GM18502 (cell line): ENCODE measurements at regions not wholly inside any gene's neighbourhood (a gene's known extent, or its start where the extent isn't known, plus 50 kb on each side); places are given as distances from the start of the nearest gene placed in this dataset.

ENCODE experiments used
- ATAC-seq: cut with Tn5 transposase; IDR thresholded peaks from one replicate; pipeline ENCODE4 v1.9.1; 2021; ENCODE audit warnings: mild to moderate bottlenecking; ENCODE audit not compliant: unreplicated experiment, poor library complexity

GRCh38 chr1:65725064-65725463 lies 67.6 kb upstream of the PDE4B start:
- ATAC-seq, result no peak

- ATAC-seq, result no peak
Measured at GRCh38 chr1:65728504-65728903, 64.2 kb upstream of the PDE4B start.

- ATAC-seq, result no peak
Measured at GRCh38 chr1:65729259-65729658, 63.4 kb upstream of the PDE4B start.

GRCh38 chr1:65734979-65735378 lies 57.7 kb upstream of the PDE4B start:
- ATAC-seq, result no peak

- no peak for ATAC-seq
Measured at GRCh38 chr1:65741993-65742392, 50.7 kb upstream of the PDE4B start.
